GM21528 (cell line): ENCODE measurements at regions not wholly inside any gene's neighbourhood (a gene's known extent, or its start where the extent isn't known, plus 50 kb on each side); places are given as distances from the start of the nearest gene placed in this dataset.

ENCODE experiments used
- ATAC-seq: cut with Tn5 transposase; IDR thresholded peaks from one replicate; pipeline ENCODE4 v1.9.1; 2021; ENCODE audit warnings: mild to moderate bottlenecking, moderate library complexity; ENCODE audit not compliant: unreplicated experiment, low FRiP score

DNA sequence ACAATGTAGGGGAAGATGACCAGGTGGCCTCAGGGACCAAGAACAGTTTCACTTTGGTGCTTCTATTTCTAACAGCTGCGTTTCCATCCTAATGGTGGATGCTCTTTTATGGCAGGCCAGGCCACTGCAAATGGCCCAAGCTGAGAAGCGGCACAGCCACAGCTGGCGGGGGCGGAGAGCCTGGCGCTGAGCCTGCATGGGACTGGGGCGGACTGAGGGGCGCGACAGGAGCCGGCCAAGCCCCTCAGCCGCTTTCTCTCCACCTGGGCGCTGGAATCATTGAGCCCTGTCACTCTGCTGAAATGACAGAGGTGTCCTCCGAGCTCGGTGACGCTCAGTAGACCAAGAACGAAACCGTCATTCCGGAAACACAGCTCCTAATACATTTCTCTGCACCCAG lies 317.3 kb upstream of the PDE4D start:
- ATAC-seq: no peak

DNA sequence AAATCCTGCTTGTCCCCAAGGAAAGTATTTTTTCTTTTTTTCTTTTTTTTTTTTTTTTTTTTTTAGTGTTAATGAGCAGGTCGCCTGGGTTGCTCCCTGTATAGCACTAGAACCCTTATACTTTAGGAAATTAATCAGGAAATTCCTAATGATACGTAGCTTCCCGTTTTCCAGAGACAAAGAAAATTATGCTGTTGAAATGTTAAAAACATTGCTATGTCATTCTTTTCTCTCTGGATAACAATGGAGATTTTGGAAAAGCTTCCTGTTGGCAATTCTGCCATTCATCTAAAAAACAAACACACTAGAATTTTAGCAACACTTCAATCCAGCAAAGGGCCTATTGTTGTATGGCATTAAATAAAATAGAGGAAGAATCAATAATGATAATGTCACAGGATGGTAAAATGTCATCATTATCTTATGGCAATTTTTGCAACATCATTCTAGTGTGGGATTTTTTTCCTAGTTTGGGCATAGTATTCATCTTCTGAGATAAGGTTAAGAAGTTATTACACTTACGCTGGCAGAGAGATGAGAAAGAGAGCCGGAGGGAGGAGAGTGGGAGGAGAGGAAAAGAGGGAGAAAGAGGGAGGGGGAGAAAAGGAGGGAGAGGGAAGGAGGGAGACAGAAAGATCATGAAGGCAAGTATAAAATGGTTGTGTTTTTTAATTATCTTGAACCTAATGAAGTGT lies 315.8 kb upstream of the PDE4D start:
- no peak for ATAC-seq

DNA sequence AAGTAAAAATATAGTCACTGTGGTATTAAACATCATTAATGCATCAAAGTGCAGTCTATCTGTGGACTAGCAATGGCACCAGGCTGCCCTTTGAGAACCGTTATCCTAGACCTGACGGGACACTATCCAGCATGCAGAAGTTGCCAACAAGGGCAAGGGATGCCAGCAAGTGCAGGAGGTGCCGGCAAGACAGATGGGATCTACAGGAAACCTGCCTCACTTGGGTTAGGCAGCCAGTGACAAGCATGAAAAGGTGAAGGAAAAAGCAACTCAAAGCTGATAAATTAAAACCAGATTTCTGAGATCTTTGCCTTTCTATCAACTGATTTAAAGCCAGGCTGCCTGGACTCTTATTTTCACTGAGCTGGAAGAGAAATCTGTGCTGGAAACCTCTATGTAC lies 315.2 kb upstream of the PDE4D start:
- no peak for ATAC-seq

DNA sequence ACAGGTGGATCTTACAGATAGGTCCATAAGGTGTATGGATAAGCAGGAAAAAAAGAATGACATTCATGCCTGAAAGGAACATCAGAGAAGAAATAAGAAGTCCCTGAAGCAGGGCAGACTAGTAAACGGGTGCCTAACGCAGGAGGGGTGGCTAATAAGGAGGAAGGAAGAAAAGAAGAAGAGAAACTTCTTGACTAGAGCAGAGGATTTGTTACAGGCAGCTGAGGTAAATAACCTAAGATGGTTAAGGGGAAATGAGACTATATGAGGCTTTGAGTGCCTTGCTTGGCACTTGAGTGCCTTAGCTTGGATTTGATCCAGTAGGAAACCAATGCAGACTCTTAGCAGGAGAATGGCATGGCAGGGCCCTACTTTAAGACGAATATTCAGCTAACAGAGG lies 313.5 kb upstream of the PDE4D start:
- ATAC-seq: peak; percentile 95

DNA sequence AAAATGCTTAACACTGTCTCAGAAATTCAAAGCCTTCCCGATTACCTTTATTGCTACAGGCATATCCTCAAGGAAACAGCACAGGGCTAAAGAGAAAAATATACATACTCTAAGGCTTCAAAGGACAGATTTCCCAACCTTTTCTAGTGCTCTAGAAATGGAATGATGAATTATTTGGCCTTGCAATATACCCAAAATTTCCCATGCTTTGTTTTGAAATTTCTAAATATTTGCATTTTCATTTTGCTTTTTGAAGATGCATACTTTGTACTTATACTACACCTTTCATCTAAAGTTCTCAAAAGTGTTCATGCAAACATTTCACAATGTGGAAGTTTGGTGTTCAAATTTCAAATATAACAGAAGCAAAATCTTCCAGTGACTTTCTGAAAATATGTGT lies 312.7 kb upstream of the PDE4D start:
- no peak for ATAC-seq

DNA sequence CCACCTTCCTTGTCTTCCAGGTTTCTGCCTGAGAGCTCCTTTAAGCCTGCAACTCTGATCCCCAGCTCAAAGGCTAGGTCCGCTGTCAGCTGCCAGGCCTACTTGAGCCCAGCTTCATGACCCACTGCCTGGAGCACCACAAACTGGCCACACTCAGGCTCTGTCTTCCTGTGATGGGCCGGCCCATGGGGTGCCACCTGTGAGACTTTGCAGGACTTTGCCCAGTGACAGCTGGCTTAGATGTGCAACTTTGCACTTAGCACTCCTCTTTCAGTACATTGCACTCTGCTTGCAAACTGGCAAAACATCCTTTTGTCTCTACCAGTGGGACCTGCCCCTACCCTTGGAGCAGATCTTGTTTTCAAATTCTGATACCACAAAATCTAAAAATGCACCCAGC lies 311.5 kb upstream of the PDE4D start:
- no peak for ATAC-seq

DNA sequence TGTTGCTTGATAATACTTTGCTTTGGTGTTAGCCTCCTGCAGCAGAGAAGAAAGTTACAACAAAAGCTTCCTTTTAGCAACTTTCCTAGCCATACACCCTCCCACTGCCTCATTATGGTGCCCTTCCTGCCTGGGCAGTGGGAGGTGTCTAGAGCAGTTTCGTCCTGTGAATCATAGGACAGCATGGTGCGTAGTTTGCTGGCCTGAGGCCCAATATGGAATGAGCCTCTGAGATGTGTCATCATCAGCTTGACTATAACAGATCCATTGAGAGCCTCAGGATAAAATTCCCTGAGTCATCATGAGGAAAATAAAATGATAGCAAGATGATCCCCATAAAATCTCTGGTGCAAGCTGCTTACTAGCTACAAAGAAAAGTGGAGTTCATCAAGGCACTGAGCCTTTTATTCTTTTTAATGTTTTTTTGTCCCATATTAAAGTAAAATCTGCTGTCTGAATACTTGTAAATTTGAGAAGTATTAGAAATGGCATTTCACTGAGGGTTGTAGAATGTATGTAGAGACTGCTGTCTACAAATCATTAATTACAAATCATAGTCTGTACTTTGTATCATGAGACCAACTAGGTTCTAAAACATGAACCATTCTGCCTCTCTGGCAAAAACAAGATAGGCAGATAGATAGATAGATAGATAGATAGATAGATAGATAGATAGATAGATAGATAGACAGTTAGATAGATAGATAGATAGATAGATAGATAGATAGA lies 303.0 kb upstream of the PDE4D start:
- ATAC-seq: no peak

DNA sequence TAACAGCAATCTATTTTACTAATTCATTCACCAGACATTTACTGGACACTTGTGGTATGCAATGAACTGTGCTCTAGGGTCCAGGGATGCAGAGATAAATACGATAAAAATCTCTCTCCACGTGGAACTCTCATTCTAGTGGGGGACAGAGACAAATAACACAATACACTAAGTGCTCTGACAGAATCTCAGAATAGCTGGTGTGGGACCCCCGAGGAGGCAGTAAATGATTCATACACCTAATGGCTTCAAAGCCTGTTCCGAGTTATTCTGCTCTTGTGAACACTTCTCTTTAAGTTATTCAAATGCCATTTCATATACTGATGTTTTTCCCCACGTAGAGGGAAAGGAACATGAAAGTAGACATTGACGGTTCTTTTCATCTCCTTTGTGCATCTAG lies 302.0 kb upstream of the PDE4D start:
- no peak for ATAC-seq

DNA sequence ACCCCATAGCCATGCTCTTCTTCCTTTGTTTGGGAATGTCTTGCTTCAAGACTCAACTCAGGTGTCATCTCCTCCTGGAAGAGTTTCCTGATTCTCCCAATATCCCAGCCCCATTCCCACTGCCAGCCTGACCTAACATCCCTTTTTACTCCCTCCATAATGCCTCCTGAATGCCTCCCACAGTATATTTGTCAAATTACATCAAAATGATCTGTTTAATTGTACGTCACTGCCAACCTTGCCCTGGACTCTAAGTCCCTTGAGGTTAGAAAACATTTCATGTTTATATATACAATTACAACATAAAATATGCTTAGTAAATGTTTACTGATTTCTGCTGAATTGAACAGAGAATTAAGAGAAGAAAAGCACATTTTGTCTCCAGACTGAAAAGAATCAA lies 301.6 kb upstream of the PDE4D start:
- ATAC-seq: no peak

DNA sequence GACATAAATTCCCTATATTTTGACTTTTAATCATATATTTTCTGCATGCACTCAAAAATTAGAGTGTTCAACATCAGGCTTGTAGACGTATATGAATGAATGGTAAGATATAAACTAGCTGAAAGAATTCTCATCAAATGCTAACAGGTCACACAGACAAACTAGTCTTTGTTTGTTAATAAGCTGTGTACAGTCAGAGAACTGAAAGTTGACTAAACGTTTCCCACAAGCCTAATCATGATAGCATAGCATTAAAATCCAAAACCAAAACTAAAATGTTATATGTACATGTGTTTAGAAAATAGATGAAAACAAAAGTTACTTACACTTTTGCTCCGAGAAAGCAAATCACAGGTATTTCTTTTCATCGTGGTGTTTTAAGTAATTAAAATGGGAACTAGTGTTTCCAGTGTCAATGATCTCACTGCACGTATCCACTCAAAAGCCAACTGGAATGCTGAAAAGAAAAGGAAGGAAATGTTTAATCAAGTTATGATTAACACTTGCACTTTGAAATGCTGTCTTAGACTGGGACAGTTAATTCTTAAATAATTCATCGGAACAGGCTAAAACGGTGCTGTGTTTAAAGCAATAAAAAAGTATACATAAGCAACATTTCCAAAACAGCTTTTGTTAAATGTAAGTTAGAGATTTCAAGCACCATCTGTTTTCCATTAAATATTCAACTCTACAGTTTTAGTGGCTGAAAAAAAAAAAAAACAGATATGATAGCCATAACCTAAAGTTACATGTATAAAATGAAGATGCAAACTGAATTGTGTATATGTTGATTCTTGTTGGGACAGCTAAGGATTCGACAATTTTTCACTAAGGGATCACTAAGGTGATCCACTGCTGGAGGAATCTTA lies 291.9 kb upstream of the PDE4D start:
- no peak for ATAC-seq

DNA sequence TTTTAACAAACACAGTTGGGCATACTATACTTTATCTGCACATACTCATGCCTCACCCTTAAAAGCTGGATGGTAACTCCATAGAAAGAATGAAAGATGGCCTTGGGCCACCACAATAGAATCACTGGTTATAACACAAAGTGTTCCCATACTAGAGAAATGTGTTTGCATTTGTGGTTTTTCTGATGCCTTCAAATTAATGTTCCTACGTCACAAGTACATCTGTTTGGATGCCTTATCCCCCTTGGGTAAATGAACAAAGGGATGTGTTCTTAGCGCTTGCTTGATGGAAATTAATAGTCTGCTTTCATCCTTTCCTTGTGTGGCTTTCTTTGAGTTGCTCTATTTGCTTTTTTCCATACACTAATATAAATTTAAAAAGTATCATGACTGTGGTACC lies 291.1 kb upstream of the PDE4D start:
- no peak for ATAC-seq

DNA sequence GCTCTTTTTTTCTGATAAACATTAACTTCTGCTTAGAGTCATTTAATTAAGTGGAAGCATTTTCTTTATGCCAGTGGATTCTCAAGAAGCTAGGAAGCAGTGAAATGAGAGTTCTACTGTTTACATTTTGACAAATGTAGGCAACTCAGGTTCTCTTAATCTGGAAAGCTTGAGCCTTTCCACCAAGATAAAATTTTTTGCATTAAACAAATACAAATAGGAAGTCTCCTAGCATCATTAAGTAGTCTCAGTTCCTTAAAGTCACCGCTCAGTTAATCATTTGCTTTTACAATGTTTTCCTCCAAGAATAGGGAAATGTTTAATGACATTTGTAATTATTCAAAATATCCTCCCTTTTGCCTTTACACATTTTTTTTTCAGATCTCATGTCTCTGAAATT lies 290.4 kb upstream of the PDE4D start:
- no peak for ATAC-seq

DNA sequence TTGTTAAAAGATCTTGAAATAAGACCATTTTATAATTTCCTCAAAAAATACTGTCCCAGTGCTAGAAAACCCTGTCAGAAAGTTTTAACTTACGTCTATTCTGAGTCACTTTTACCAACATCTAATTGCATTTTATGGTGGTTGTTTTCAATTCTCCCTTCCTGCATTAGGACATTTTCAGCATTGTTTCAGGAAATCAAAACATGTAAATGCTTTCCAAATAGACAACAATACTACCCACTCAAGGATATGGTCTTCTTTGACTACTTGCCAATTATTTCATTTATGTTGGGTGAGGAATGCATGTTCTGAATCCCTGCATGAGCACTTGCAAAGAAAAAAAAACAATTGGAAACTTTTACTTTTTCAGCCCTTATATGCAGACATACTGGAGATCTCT lies 284.6 kb upstream of the PDE4D start:
- no peak for ATAC-seq

DNA sequence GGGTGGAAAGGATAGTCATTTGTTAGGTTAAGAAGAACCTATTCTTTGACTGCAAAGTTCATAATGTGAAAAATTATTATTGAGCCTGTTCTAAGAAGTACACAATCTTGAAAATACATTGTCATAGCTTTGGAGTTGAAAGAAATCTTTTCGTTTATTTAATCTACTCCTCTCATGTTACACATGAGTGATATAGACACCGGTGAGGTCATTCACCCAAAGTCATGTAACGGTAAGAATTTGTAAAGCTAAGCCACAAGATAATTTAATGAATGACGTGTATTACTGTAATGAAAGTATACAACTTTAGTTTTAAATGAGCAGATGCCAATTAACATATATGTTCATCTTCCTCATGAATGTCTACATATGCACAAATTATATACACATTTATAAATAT lies 284.1 kb upstream of the PDE4D start:
- no peak for ATAC-seq

DNA sequence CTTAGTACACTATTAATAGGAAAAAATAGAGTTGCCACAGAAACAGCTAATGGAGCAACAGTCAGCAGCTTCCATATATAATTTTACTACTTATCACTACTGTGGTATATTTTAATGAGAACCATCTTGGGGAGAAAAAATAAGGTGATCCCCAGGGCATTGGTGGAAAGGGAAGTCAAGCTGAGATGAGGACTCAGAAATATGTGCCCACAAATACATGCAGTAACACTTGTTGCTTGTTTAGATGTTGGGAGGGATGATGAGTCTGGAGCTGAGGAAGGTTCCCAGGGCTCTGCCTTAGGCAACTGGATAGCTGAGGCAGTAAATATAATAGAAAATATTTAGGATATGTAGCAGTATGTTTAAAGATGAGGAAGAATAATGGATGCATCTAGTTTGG lies 280.1 kb upstream of the PDE4D start:
- ATAC-seq: no peak

DNA sequence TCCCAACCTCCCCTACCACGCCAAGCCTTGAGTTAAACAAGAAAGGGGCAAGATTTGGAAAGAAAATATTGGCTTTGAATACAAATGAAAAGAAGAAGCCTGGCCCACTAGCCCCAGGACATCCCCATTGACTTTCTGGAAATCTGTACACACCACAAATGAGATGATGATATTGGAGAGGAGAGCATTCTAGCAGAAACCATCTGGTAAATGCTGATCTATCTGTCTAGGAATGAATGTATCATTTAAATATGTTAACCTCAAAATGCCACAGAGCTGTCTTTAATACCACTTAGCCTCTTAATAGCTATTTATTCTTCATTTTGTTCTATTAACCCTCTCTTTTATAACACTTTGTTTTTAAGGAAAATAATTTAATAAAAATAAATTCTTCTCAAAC lies 270.2 kb upstream of the PDE4D start:
- ATAC-seq: no peak

DNA sequence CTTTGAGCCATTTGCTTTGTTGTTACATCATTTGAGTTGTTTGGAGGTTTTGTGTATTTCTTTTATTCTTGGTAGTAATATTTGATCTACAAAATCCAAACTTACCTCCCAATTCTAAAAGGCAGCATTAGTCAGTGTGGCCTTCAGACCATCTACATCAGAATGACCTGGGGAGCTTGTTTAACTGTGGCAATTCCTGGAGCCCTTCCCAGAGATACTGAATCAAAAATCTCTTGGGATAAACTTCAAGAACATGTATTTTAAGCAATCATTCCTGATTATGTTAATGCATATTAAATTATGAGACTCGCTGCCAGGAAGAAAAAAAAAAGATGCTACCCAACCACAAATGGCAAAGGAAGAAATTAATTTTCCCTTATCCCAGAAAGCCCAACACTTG lies 268.9 kb upstream of the PDE4D start:
- no peak for ATAC-seq

DNA sequence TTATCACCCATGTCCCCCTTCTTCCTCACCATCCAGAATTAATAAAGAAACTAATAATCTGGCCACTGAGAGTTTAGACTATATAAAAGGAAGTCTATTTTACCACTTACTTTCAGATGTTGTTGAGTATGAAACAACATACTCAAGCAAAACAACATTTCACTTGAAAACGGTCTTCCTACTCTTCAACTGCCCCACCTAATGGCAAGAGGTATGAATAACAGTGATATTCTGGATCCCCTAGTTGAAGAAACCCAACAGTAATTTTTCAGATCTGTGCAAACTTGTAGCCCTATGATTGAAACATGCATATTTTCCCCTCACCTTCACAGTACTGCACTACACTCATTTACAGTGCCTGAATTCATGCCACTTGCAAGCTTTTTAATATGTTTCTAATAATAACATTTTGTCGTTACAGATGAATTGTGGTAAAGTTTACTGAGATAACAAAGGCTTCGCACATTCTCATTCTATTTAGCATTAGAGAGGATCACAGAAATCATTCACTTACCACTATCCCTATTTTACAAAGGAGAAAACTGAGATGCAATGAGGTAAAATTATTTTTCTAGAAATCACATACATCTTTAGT lies 267.9 kb upstream of the PDE4D start:
- peak; percentile 85 for ATAC-seq

DNA sequence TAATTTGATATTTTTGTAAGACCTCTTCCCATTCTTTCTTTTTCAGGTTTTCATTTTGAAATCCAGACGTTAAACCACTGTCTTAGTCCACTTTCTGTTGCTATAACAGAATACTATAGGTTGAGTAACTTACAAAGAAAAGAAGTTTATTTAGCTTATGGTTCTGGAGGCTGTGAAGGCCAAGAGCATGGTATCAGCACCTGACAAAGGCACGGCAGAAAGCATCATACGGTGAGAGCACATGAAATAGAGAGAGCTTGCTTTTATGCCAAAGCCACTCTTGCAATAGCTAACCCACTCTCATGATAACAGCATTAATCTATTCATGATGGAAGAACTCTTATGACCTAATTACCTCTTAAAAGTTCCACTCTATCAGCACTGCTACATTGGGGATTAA lies 255.6 kb upstream of the PDE4D start:
- no peak for ATAC-seq

DNA sequence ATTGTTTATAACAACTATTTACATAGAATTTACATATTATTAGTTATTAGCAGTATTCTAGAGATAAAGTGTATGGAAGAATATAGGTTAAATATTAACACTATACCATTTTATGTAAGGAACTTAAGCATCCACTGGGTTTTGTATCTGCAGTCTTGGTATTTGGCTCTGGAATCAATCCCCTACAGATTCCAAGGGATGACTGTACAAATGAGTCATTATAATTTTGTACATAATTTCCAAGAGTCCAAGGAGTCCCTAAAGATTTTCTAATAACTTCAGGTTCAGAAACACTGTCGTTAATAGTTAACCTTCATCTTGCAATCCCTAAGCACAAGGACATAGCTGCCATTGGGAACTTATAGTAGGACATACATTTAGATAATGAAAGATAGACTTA lies 254.8 kb upstream of the PDE4D start:
- no peak for ATAC-seq

DNA sequence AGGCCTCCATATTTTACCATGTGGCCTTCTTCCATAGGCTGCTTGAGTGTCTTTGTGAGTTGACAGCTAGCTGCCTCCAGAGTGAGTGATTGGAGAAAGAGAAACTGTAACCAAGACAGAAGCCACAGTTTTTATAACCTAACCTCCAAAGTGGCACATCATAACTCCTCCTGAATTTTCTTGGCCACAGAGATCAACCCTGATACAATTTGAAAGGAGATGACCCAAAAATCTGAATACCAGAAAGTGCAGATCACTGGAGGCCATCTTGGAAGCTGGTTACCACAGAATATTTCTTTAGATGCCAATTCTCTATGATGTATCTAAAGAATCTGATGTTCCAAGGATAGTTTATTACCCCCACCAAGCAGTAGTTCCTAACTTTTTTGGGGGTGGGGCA lies 254.3 kb upstream of the PDE4D start:
- no peak for ATAC-seq
